ENCODE measurements at regions not wholly inside any gene's neighbourhood (a gene's known extent, or its start where the extent isn't known, plus 50 kb on each side); places are given as distances from the start of the nearest gene placed in this dataset.

GRCh38 chr4:111718763-111719559 is 426.3 kb upstream of the FAM241A start:
- DNase-seq (ENCODE audit: low read depth in 2 of 2), result no peak
- no peak overlapping the region for H3K4me3 ChIP-seq (replicated peaks in 1 of 2; ENCODE audit: low read depth in 2 of 2, low read length in 2 of 2)
- TF ChIP-seq CTCF (IDR thresholded peaks at IDR 0.05; ENCODE audit: low read depth, low read length), result no peak

DNA sequence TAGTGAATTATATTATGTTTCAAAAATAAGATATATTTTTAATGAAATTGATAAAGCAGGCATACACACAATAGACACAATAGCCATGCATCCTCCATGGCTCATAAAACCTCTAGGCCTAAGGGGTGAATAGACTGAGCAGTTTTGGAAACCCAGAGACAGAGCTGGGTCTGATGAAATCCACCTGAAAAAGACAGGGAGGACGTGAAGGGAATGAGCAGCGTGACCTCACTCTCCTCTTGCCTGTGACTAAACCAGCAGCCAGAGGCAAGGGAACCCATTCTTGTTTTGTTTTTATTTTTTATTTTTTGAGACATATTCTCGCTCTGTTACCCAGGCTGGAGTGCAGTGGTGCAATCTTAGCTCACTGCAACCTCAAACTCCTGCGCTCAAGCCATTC is 424.4 kb upstream of the FAM241A start:
- no peak for TF ChIP-seq CTCF (IDR thresholded peaks at IDR 0.05; ENCODE audit: low read depth, low read length)
- no peak for DNase-seq (ENCODE audit: low read depth in 2 of 2)
- H3K4me3 ChIP-seq (replicated peaks in 1 of 2; ENCODE audit: low read depth in 2 of 2, low read length in 2 of 2), result no peak overlapping the region

GRCh38 chr4:111722213-111722720 is 423.0 kb upstream of the FAM241A start:
- no peak for DNase-seq (ENCODE audit: low read depth in 2 of 2)
- no peak for TF ChIP-seq CTCF (IDR thresholded peaks at IDR 0.05; ENCODE audit: low read depth, low read length)
- no peak overlapping the region for H3K4me3 ChIP-seq (replicated peaks in 1 of 2; ENCODE audit: low read depth in 2 of 2, low read length in 2 of 2)

DNA sequence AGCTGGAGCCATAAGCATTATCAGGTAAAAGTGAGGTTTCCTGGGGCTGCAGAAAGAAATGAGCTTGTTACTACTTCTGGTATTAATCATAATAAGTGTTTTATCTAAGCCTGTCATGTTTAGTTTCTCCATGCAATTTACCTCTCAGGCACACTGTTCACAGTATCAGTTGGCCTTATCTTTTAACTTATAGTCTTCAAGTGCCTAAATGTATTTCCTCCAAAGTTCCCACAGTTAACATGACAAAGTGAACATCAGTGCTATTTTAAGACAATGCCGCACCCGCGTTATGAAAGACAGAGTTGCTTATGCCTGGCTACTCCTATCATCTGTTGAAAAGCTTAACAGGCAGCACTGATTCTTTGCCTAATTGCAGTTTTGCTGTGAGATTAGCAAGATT is 408.7 kb upstream of the FAM241A start:
- H3K4me3 ChIP-seq (replicated peaks in 1 of 2; ENCODE audit: low read depth in 2 of 2, low read length in 2 of 2), result no peak overlapping the region
- no peak for DNase-seq (ENCODE audit: low read depth in 2 of 2)
- no peak for TF ChIP-seq CTCF (IDR thresholded peaks at IDR 0.05; ENCODE audit: low read depth, low read length)

DNA sequence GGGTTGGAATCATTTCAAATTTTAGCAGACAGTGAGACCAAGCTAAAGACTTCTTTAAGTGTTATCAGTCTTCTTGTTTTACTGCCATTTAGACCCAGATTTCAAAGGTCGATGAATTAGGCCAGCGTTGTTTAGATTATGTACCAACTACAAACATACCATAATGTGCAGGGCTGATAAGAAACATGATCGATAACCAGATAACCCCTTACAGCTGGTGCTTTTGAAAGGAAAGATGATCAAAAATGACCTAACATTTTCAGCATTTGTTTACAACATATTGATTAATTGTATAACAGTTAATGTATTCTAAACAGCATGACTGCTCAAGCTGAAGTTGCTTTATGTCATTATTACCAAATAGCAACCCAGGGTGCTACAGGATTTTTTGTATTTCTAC is 400.4 kb upstream of the FAM241A start:
- DNase-seq (ENCODE audit: low read depth in 2 of 2), result no peak
- H3K4me3 ChIP-seq (replicated peaks in 1 of 2; ENCODE audit: low read depth in 2 of 2, low read length in 2 of 2), result no peak overlapping the region
- no peak for TF ChIP-seq CTCF (IDR thresholded peaks at IDR 0.05; ENCODE audit: low read depth, low read length)

DNA sequence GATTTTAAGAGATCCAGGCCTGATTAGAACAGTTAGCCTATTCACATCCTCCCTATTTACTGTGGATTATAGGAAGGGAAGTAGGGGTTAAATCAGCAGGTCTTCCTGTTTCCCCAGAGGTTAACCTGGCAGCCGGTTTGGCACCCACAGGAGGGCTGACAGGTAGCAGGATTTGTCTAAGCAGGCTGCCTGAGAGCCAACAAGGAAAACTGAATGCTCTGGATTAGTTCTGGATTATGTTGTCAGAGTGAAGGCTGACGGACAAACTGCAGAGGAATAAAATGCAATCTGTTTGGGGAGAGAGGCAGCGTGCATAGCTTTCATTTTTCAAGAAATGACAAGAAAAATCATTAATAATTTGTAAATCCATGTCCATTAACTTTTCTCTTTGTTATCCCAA is 397.1 kb upstream of the FAM241A start:
- no peak for DNase-seq (ENCODE audit: low read depth in 2 of 2)
- no peak overlapping the region for H3K4me3 ChIP-seq (replicated peaks in 1 of 2; ENCODE audit: low read depth in 2 of 2, low read length in 2 of 2)
- TF ChIP-seq CTCF (IDR thresholded peaks at IDR 0.05; ENCODE audit: low read depth, low read length), result no peak
